HepG2 (cell line): ENCODE measurements at regions not wholly inside any gene's neighbourhood (a gene's known extent, or its start where the extent isn't known, plus 50 kb on each side); places are given as distances from the start of the nearest gene placed in this dataset.

Experiments
- ATAC-seq: fragments of 200-7000 bp; cut with Tn5 transposase; 3 replicates; pipeline ENCODE4 v1.9.1; 2020; ENCODE audit warnings: mild to moderate bottlenecking, moderate library complexity
- BruUV-seq: library from RNA; stranded (reverse); fragments of 400-500 nt; replicated peaks from 2 replicates; lab custom pipeline; 2021; lab: Mats Ljungman, UMichigan
- CTCF ChIA-PET: fragments of 300-600 bp; formaldehyde crosslinking; extraction: SDS; loops from one replicate; lab custom pipeline; 2021; ENCODE audit warnings: low total read pairs, inconsistent platforms, low intra/inter-chr PET ratio; lab: Yijun Ruan, JAX
- POLR2A ChIA-PET: fragments of 350-600 bp; sonication (Branson Sonifier 250); formaldehyde crosslinking; loops from one replicate; lab custom pipeline; 2020; ENCODE audit warnings: antibody characterized with exemption, inconsistent platforms; lab: Yijun Ruan, JAX
- DNase-seq: peaks from one replicate; pipeline ENCODE4 v3.0.0-alpha.2; 2015; ENCODE audit warnings: low spot score
- FAIRE-seq: peaks from 3 replicates; lab custom pipeline; 2011; peaks lifted over from hg19 to GRCh38; lab: Jason Lieb, UNC
- H2AFZ ChIP-seq: one replicate; pipeline ENCODE4 v1.6.1; 2011; ENCODE audit warnings: low read length, inconsistent platforms
- H3K27ac ChIP-seq: fragments of 300-600 bp; 3 replicates; pipeline ENCODE4 v1.8.0; 2011; ENCODE audit warnings: mixed run types, mild to moderate bottlenecking, mixed read lengths, low read length, inconsistent platforms; ENCODE audit not compliant: insufficient read depth; ENCODE audit errors: extremely low read length
- H3K27me3 ChIP-seq, 2 experiments: fragments of 200-600 bp in 1 of 2; 2 replicates in 1 of 2; 3 replicates in 1 of 2; pipeline versions ENCODE4 v1.6.0 to v1.8.0; 2011; ENCODE audit warnings: low read length in 2 of 2, mild to moderate bottlenecking in 2 of 2, moderate library complexity in 2 of 2, inconsistent platforms in 1 of 2; ENCODE audit not compliant: insufficient read depth in 2 of 2, control insufficient read depth in 1 of 2
- H3K36me3 ChIP-seq, 2 experiments: fragments of 200-600 bp in 1 of 2; replicated peaks in 1 of 2; 2 replicates in 1 of 2; 3 replicates in 1 of 2; pipeline versions ENCODE4 v1.5.1 to v1.8.0; 2011; ENCODE audit warnings: low read length in 2 of 2, inconsistent platforms in 1 of 2; ENCODE audit not compliant: insufficient read depth in 2 of 2, control insufficient read depth in 1 of 2
- H3K4me1 ChIP-seq: 2 replicates; pipeline ENCODE4 v1.5.1; 2012; ENCODE audit warnings: low read length, inconsistent platforms; ENCODE audit not compliant: insufficient read depth
- H3K4me2 ChIP-seq: 2 replicates; pipeline ENCODE4 v1.6.0; 2011; ENCODE audit warnings: low read depth, low read length, inconsistent platforms
- H3K4me3 ChIP-seq, 3 experiments: fragments of 200-600 bp in 1 of 3; sonication (generic), shearing (Covaris generic) in 1 of 3; replicated peaks in 1 of 3; 2 replicates each; pipeline ENCODE4 v1.5.1; 2011 to 2016; ENCODE audit warnings: low read length in 3 of 3, inconsistent platforms in 2 of 3, low read depth in 2 of 3, mild to moderate bottlenecking in 2 of 3, control low read depth in 1 of 3, mixed read lengths in 1 of 3; ENCODE audit not compliant: insufficient read depth in 1 of 3
- H3K79me2 ChIP-seq: one replicate; pipeline ENCODE4 v1.6.1; 2011; ENCODE audit warnings: low read length, inconsistent platforms; ENCODE audit not compliant: insufficient read depth
- H3K9ac ChIP-seq: 2 replicates; pipeline ENCODE4 v1.6.0; 2011; ENCODE audit warnings: mild to moderate bottlenecking, low read depth, low read length, inconsistent platforms; ENCODE audit not compliant: insufficient read depth
- H3K9me3 ChIP-seq: 2 replicates; pipeline ENCODE4 v1.5.1; 2012; ENCODE audit warnings: mild to moderate bottlenecking, low read length
- H4K20me1 ChIP-seq: 2 replicates; pipeline ENCODE4 v1.6.0; 2011; ENCODE audit warnings: inconsistent platforms, mild to moderate bottlenecking, low read length, moderate library complexity; ENCODE audit not compliant: insufficient read depth
- ARNT ChIP-seq: fragments of 450-650 bp; IDR thresholded peaks from 2 replicates; pipeline ENCODE4 v1.6.1; 2017
- ARNTL ChIP-seq: sonication (generic); formaldehyde crosslinking; IDR thresholded peaks from 2 replicates; pipeline ENCODE4 v1.4.0; 2020; ENCODE audit warnings: mild to moderate bottlenecking, missing genetic modification reagents
- ATM ChIP-seq: fragments of 450-650 bp; IDR thresholded peaks from 2 replicates; pipeline ENCODE4 v1.7.1; 2017; ENCODE audit warnings: mild to moderate bottlenecking, borderline replicate concordance
- GATAD1 ChIP-seq: IDR thresholded peaks from 2 replicates; pipeline ENCODE4 v1.6.1; 2016; ENCODE audit warnings: missing genetic modification reagents, missing compliant biosample characterization
- GATAD2A ChIP-seq: IDR thresholded peaks from 2 replicates; pipeline ENCODE4 v1.6.1; 2016
- PAF1 ChIP-seq: IDR thresholded peaks from 2 replicates; pipeline ENCODE4 v1.6.1; 2016; ENCODE audit warnings: missing genetic modification reagents, missing compliant biosample characterization
- SMAD9 ChIP-seq: sonication (generic); formaldehyde crosslinking; IDR thresholded peaks from 2 replicates; pipeline ENCODE4 v1.5.1; 2020; ENCODE audit warnings: mild to moderate bottlenecking, missing genetic modification reagents
- TCF7L2 ChIP-seq: IDR thresholded peaks from 2 replicates; pipeline ENCODE4 v1.6.1; 2011; ENCODE audit warnings: mild to moderate bottlenecking, low read depth, low read length, moderate library complexity
- YEATS2 ChIP-seq: sonication (generic); formaldehyde crosslinking; IDR thresholded peaks from 2 replicates; pipeline ENCODE4 v1.4.0; 2020; ENCODE audit warnings: missing genetic modification reagents, borderline replicate concordance
- ZBTB7B ChIP-seq: sonication (generic); formaldehyde crosslinking; IDR thresholded peaks from 2 replicates; pipeline ENCODE4 v1.4.0; 2020; ENCODE audit warnings: missing genetic modification reagents
- ZNF460 ChIP-seq: sonication (generic); formaldehyde crosslinking; IDR thresholded peaks from 2 replicates; pipeline ENCODE4 v1.5.1; 2020; ENCODE audit warnings: missing genetic modification reagents, mild to moderate bottlenecking, borderline replicate concordance
- ZNF510 ChIP-seq: sonication (generic); formaldehyde crosslinking; IDR thresholded peaks from 2 replicates; pipeline ENCODE4 v1.4.0; 2020; ENCODE audit warnings: low read depth, mild to moderate bottlenecking, missing genetic modification reagents
- ZNF777 ChIP-seq: sonication (generic); formaldehyde crosslinking; IDR thresholded peaks from 2 replicates; pipeline ENCODE4 v1.4.0; 2020; ENCODE audit warnings: missing genetic modification reagents
- ZSCAN12 ChIP-seq: sonication (generic); formaldehyde crosslinking; IDR thresholded peaks from 2 replicates; pipeline ENCODE4 v1.9.0; 2021; ENCODE audit warnings: mild to moderate bottlenecking, missing genetic modification reagents
- WGBS: methylation state at CpG from one replicate; pipeline ENCODE4 v1.1.6; 2017; ENCODE audit warnings: low lambda C conversion rate; 5-methylcytosine and 5-hydroxymethylcytosine counted together
- in situ Hi-C: cut with HindIII; loops from 2 replicates; pipeline ENCODE4 v1.10.0; 2017; ENCODE audit warnings: low pct_unique_long_range_greater_than_20kb; ENCODE audit not compliant: extremely low pct_ligation_motif_present
- intact Hi-C: fragments of 100-400 bp; cut with micrococcal nuclease; formaldehyde crosslinking; loops from one replicate; pipeline ENCODE4 v1.10.0; 2022; ENCODE audit not compliant: unreplicated experiment
- TF ChIP-seq, protein P1 (sequence below): sonication (generic); formaldehyde crosslinking; IDR thresholded peaks from 2 replicates; pipeline ENCODE4 v1.4.0; 2020; ENCODE audit warnings: missing genetic modification reagents, borderline replicate concordance
- TF ChIP-seq, protein P2 (sequence below): sonication (generic); formaldehyde crosslinking; IDR thresholded peaks from 2 replicates; pipeline ENCODE4 v1.5.0; 2020; ENCODE audit warnings: mild to moderate bottlenecking, missing genetic modification reagents
- TF ChIP-seq, protein P3 (sequence below): sonication (generic); formaldehyde crosslinking; IDR thresholded peaks from 2 replicates; pipeline ENCODE4 v1.5.0; 2020; ENCODE audit warnings: missing genetic modification reagents, mild to moderate bottlenecking, borderline replicate concordance

DNA sequence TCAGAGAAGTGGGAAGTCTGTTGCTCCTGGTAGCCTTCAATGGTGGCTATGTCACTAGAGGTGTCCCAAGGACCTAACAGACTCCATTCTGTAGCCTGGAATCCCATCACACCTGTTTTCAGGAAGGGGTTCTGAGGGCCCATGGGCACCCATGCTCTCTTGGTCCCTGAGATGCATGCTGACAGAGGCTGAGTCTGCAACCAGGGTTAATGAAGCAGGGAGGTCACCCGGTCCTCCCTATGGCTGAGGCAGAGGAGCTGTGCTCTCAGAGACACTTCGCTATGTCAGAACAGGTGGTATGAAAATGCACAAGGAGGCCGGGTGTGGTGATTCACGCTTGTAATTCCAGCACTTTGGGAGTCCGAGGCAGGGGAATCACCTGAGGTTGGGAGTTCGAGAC, 452.1 kb downstream of the TCERG1L start:
- FAIRE-seq, result no peak
- Histone ChIP-seq H2AFZ (no peak overlapping the region), H3K36me3 (no peaks in the 10 kb centered on the region), H3K27ac (no peak overlapping the region), H3K4me2 (no peak overlapping the region), H4K20me1 (no peaks in the 10 kb centered on the region), H3K9me3 (peaks cover 21% of the 10 kb centered on the region), H3K4me1 (no peaks in the 10 kb centered on the region), H3K27me3 (peaks cover 0 to 1% of the 10 kb centered on the region in 2 experiments; a peak in 2 of 5 replicates), H3K79me2 (no peaks in the 10 kb centered on the region), H3K9ac (no peak overlapping the region), H3K4me3 (no peak overlapping the region)
- ChIA-PET POLR2A (no interaction called here), CTCF (no interaction called here)
- WGBS, result 4% methylated on average over 4 of the region's 6 CpGs
- intact Hi-C loops, result no loop called here
- in situ Hi-C loops, result no loop called here
- no peak for DNase-seq
- ATAC-seq, result no peak
- TF ChIP-seq ARNTL (CRISPR knock-in tag) (no peak), YEATS2 (no peak), ZNF510 (CRISPR knock-in tag) (no peak), ARNT (no peak), ZBTB7B (CRISPR knock-in tag) (no peak), ZNF460 (no peak), PAF1 (CRISPR knock-in tag) (no peak), ZNF777 (CRISPR knock-in tag) (no peak), GATAD1 (CRISPR knock-in tag) (no peak), TCF7L2 (no peak), ATM (no peak), ZSCAN12 (CRISPR knock-in tag) (no peak), GATAD2A (no peak), SMAD9 (no peak)
- TF ChIP-seq, protein P1, sequence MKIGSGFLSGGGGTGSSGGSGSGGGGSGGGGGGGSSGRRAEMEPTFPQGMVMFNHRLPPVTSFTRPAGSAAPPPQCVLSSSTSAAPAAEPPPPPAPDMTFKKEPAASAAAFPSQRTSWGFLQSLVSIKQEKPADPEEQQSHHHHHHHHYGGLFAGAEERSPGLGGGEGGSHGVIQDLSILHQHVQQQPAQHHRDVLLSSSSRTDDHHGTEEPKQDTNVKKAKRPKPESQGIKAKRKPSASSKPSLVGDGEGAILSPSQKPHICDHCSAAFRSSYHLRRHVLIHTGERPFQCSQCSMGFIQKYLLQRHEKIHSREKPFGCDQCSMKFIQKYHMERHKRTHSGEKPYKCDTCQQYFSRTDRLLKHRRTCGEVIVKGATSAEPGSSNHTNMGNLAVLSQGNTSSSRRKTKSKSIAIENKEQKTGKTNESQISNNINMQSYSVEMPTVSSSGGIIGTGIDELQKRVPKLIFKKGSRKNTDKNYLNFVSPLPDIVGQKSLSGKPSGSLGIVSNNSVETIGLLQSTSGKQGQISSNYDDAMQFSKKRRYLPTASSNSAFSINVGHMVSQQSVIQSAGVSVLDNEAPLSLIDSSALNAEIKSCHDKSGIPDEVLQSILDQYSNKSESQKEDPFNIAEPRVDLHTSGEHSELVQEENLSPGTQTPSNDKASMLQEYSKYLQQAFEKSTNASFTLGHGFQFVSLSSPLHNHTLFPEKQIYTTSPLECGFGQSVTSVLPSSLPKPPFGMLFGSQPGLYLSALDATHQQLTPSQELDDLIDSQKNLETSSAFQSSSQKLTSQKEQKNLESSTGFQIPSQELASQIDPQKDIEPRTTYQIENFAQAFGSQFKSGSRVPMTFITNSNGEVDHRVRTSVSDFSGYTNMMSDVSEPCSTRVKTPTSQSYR, result no peak
- TF ChIP-seq, protein P2, sequence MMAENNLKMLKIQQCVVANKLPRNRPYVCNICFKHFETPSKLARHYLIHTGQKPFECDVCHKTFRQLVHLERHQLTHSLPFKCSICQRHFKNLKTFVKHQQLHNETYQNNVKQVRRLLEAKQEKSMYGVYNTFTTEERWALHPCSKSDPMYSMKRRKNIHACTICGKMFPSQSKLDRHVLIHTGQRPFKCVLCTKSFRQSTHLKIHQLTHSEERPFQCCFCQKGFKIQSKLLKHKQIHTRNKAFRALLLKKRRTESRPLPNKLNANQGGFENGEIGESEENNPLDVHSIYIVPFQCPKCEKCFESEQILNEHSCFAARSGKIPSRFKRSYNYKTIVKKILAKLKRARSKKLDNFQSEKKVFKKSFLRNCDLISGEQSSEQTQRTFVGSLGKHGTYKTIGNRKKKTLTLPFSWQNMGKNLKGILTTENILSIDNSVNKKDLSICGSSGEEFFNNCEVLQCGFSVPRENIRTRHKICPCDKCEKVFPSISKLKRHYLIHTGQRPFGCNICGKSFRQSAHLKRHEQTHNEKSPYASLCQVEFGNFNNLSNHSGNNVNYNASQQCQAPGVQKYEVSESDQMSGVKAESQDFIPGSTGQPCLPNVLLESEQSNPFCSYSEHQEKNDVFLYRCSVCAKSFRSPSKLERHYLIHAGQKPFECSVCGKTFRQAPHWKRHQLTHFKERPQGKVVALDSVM (CRISPR knock-in tag), result no peak
- TF ChIP-seq, protein P3, sequence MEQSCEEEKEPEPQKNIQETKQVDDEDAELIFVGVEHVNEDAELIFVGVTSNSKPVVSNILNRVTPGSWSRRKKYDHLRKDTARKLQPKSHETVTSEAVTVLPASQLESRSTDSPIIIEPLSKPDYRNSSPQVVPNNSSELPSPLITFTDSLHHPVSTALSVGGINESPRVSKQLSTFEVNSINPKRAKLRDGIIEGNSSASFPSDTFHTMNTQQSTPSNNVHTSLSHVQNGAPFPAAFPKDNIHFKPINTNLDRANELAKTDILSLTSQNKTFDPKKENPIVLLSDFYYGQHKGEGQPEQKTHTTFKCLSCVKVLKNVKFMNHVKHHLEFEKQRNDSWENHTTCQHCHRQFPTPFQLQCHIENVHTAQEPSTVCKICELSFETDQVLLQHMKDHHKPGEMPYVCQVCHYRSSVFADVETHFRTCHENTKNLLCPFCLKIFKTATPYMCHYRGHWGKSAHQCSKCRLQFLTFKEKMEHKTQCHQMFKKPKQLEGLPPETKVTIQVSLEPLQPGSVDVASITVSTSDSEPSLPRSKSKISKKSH (CRISPR knock-in tag), result no peak
- BruUV-seq, result no TSS peak
